Sigmoid colon (tissue), 6 donors: ENCODE measurements at regions not wholly inside any gene's neighbourhood (a gene's known extent, or its start where the extent isn't known, plus 50 kb on each side); places are given as distances from the start of the nearest gene placed in this dataset.

Experiments used
- DNase-seq: peaks from one replicate; pipeline ENCODE4 v3.0.0-alpha.2; 2019
- H3K27ac ChIP-seq, 4 donors: fragments of 200-600 bp; sonication (generic); one replicate each; pipeline ENCODE4 v1.5.1; 2016 to 2019; ENCODE audit warnings: mild to moderate bottlenecking in 1 of 4
- H3K27me3 ChIP-seq, 3 donors: fragments of 200-600 bp; sonication (generic); one replicate each; pipeline ENCODE4 v1.5.1; 2019; ENCODE audit warnings: mild to moderate bottlenecking in 1 of 3
- H3K36me3 ChIP-seq, 4 donors: fragments of 200-600 bp; sonication (generic); one replicate each; pipeline ENCODE4 v1.5.1; 2016 to 2019
- H3K4me1 ChIP-seq, 4 donors: fragments of 200-600 bp; sonication (generic); one replicate each; pipeline ENCODE4 v1.5.1; 2017 to 2019
- H3K4me3 ChIP-seq, 4 donors: fragments of 200-600 bp; sonication (generic); one replicate each; pipeline ENCODE4 v1.5.1; 2017 to 2019; ENCODE audit warnings: mild to moderate bottlenecking in 2 of 4, moderate library complexity in 1 of 4
- H3K9me3 ChIP-seq, 4 donors: fragments of 200-600 bp in 3 of 4; sonication (generic) in 3 of 4; one replicate each; pipeline versions ENCODE4 v1.5.1 to v1.6.1; 2013 to 2019
- EP300 ChIP-seq, 4 donors: sonication (generic); formaldehyde crosslinking; IDR thresholded peaks; one replicate each; pipeline ENCODE4 v1.6.1; 2017; ENCODE audit warnings: antibody characterized with exemption in 4 of 4
- POLR2A ChIP-seq, 2 donors: fragments of 450-650 bp; IDR thresholded peaks; one replicate each; pipeline ENCODE4 v1.6.1; 2016; ENCODE audit warnings: antibody characterized with exemption in 2 of 2, mild to moderate bottlenecking in 2 of 2, moderate library complexity in 2 of 2
- POLR2AphosphoS5 ChIP-seq, 4 donors: sonication (generic); formaldehyde crosslinking; IDR thresholded peaks; one replicate each; pipeline ENCODE4 v1.6.1; 2017; ENCODE audit warnings: antibody characterized with exemption in 4 of 4
- WGBS, 2 donors: extraction: QIAGEN DNeasy Blood & Tissue Kit; methylation state at CpG; one replicate each; pipeline ENCODE4 v1.1.7; 2013; 5-methylcytosine and 5-hydroxymethylcytosine counted together
- intact Hi-C: fragments of 100-400 bp; cut with DNase I; formaldehyde crosslinking; loops from one replicate; pipeline ENCODE4 v1.15.1; 2023
- TF ChIP-seq, protein P1 (sequence below), 4 experiments: fragments of 450-650 bp in 3 of 4; fragments of 200-600 bp in 1 of 4; IDR thresholded peaks; one replicate each; pipeline ENCODE4 v1.5.1; 2016 to 2019; ENCODE audit warnings: antibody characterized with exemption in 4 of 4, mild to moderate bottlenecking in 3 of 4, moderate library complexity in 2 of 4
- donor health status: healthy with polysubstance abuse.
- donor health status: healthy.

DNA sequence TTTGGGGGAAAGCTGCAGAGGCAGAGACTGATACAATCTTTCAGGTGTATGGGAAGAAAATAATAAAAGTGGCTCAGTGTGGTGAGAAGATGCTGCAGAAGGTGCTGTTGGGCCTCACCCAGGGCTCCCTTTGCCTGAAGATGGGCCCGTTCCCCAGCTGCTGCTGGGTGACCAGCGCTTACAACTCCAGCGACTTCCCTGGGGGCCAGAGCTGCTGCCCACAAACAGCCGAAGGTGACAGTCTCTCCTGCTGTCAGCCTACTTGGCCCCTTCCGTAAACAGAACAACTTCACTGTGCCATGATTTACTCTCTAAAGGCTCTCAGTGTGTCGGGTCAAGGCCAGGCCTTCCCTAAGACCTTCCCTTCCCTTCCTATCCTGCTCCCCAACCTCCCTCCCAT lies 93.6 kb upstream of the PCBD1 start:
- intact Hi-C loops = no loop called here
- WGBS, 2 donors = 88 to 97% methylated on average over 6 of the region's 6 CpGs
- Histone ChIP-seq H3K9me3 (no peaks in the 10 kb centered on the region), H3K4me1 (no peaks in the 10 kb centered on the region), H3K36me3 (no peaks in the 10 kb centered on the region), H3K27ac (no peak overlapping the region), H3K27me3 (peaks cover 0 to 2% (median 0%) of the 10 kb centered on the region in 3 donors), H3K4me3 (no peak overlapping the region)
- TF ChIP-seq POLR2A (IDR thresholded peaks at IDR 0.05) (no peak), EP300 (IDR thresholded peaks at IDR 0.05) (no peak), POLR2AphosphoS5 (IDR thresholded peaks at IDR 0.05) (no peak)
- TF ChIP-seq, protein P1, sequence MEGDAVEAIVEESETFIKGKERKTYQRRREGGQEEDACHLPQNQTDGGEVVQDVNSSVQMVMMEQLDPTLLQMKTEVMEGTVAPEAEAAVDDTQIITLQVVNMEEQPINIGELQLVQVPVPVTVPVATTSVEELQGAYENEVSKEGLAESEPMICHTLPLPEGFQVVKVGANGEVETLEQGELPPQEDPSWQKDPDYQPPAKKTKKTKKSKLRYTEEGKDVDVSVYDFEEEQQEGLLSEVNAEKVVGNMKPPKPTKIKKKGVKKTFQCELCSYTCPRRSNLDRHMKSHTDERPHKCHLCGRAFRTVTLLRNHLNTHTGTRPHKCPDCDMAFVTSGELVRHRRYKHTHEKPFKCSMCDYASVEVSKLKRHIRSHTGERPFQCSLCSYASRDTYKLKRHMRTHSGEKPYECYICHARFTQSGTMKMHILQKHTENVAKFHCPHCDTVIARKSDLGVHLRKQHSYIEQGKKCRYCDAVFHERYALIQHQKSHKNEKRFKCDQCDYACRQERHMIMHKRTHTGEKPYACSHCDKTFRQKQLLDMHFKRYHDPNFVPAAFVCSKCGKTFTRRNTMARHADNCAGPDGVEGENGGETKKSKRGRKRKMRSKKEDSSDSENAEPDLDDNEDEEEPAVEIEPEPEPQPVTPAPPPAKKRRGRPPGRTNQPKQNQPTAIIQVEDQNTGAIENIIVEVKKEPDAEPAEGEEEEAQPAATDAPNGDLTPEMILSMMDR (IDR thresholded peaks at IDR 0.05) = no peak
- no peak for DNase-seq

DNA sequence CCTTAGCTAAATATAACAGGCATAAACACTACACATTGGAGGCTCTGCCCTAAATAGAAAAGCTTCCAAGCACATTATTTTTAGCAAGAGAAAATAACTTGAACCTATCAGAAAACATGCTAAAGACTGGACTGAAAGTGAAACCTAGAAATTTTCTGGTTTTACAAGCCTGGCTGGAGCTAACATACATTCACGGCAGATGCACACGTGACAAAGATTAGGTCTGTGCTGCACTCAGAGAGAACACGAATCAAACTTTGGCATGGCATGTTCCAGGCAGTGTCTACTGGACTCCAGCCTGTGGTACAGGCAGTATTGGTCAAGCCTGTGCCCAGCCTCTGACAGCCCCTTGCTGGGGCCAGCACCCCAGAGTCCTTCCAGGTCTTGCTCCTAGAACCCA lies 94.1 kb upstream of the PCBD1 start:
- Histone ChIP-seq H3K4me1 (no peaks in the 10 kb centered on the region), H3K4me3 (no peak overlapping the region), H3K27me3 (peaks cover 0 to 2% (median 0%) of the 10 kb centered on the region in 3 donors), H3K36me3 (no peaks in the 10 kb centered on the region), H3K9me3 (no peaks in the 10 kb centered on the region), H3K27ac (no peak overlapping the region)
- 9 to 15% methylated on average over 3 of the region's 3 CpGs for WGBS, 2 donors
- TF ChIP-seq POLR2A (IDR thresholded peaks at IDR 0.05) (no peak), EP300 (IDR thresholded peaks at IDR 0.05) (no peak), POLR2AphosphoS5 (IDR thresholded peaks at IDR 0.05) (no peak)
- TF ChIP-seq, protein P1 (IDR thresholded peaks at IDR 0.05) = no peak
- no peak for DNase-seq
- intact Hi-C loops = no loop called here

DNA sequence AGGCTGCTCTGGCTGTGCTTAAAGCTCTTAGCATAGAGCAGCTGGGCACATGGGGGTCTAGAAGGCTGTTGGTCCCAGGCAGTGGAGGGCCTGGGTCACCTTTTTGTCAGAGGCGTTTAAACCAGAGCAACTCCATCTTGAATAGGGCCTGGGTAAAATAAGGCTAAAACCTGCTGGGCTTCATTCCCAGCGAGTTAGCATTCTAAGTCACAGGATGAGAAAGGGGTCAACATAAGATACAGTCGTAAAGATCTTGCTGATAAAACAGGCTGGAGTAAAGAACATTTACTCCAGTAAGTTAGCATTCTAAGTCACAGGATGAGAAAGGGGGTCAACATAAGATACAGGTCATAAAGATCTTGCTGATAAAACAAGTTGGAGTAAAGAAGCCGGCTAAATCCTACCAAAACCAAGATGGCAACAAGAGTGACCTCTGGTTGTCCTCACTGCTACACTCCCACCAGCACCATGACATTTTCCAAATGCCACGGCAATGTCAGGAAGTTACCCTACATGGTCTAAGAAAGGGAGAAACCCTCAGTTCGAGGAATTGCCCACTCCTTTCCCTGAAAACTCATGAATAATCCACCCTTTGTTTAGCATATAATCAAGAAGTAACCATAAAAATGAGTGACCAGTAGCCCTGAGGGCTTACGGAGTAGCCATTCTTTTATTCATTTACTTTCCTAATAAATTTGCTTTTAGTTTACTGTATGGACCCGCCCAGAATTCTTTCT lies 96.8 kb upstream of the PCBD1 start:
- Histone ChIP-seq H3K27me3 (no peaks in the 10 kb centered on the region), H3K36me3 (no peaks in the 10 kb centered on the region), H3K9me3 (no peaks in the 10 kb centered on the region), H3K4me1 (no peaks in the 10 kb centered on the region), H3K27ac (no peak overlapping the region), H3K4me3 (no peak overlapping the region)
- no peak for DNase-seq
- no peak for TF ChIP-seq EP300 (IDR thresholded peaks at IDR 0.05)
- TF ChIP-seq POLR2AphosphoS5 (IDR thresholded peaks at IDR 0.05) = no peak
- no peak for TF ChIP-seq POLR2A (IDR thresholded peaks at IDR 0.05)
- TF ChIP-seq, protein P1 (IDR thresholded peaks at IDR 0.05) = no peak
- 59 to 78% methylated on average over 8 of the region's 8 CpGs for WGBS, 2 donors
- intact Hi-C loops = no loop called here

DNA sequence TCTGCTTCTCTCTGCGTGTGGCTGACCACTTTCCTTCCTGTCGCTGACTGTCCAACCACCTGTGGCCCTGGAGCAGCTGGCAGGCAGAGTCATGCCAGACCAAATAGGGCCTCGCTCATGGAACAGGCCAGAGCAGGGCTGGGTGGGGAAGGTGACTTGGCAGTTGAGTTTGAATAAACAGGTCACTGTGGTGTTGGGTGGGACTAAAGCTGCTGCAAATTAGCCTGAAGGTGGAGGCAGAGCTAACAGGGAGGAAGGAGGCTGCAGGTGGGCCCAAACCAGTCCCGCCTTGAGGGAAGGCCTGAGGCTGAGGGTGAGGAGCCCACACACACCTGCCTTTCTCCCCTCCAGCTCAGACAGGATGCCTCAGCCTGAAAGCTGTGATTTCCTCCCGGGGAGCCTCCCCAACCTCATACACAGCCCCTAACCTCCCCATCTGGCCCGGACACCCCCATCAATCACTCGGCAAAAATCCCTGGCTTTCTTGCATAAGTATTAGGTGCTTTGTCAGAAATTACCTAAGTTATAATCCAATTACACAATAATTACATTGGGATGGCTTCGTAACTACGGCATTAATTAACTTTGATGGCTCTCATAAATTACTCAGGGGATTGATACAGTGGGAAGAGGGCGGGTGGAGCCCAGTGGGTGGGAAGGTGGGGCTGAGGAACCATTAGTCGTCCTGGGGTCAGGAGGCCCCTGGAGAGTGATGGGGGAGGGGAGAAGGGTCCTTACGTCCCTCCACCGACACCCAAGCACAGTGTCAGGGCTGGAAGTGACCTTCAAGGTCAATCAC lies 97.7 kb upstream of the PCBD1 start:
- Histone ChIP-seq H3K4me3 (no peak overlapping the region), H3K9me3 (no peaks in the 10 kb centered on the region), H3K4me1 (no peaks in the 10 kb centered on the region), H3K27me3 (no peaks in the 10 kb centered on the region), H3K36me3 (no peaks in the 10 kb centered on the region), H3K27ac (no peak overlapping the region)
- TF ChIP-seq POLR2A (IDR thresholded peaks at IDR 0.05) (no peak), POLR2AphosphoS5 (IDR thresholded peaks at IDR 0.05) (no peak)
- TF ChIP-seq, protein P1 (IDR thresholded peaks at IDR 0.05) = no peak
- no peak for DNase-seq
- intact Hi-C loops = no loop called here
- WGBS, 2 donors = 58 to 61% methylated on average over 13 of the region's 13 CpGs
